ENCODE measurements at regions not wholly inside any gene's neighbourhood (a gene's known extent, or its start where the extent isn't known, plus 50 kb on each side); places are given as distances from the start of the nearest gene placed in this dataset. TPM values are rescaled to one million over a fixed set of nuclear protein-coding genes. Genes with fewer than 3 reads are reported as not detected.

Small RNA genes in the stretch of these regions (small RNA-seq; reads per million reads assigned to genes)
- gene RNU4-79P, result not detected

All from GM12878 (cell line).